AG09309 (cell line): ENCODE measurements at regions not wholly inside any gene's neighbourhood (a gene's known extent, or its start where the extent isn't known, plus 50 kb on each side); places are given as distances from the start of the nearest gene placed in this dataset.

Experiments used
- DNase-seq: peaks from one replicate; pipeline ENCODE4 v3.0.0-alpha.2; 2010; ENCODE audit warnings: low read depth
- H3K4me3 ChIP-seq: 2 replicates; pipeline ENCODE4 v1.5.1; 2011; ENCODE audit warnings: mild to moderate bottlenecking, low read depth, low read length, moderate library complexity; ENCODE audit not compliant: control insufficient read depth
- TF ChIP-seq, protein P1 (sequence below): IDR thresholded peaks from 2 replicates; pipeline ENCODE4 v1.5.1; 2011; ENCODE audit warnings: mild to moderate bottlenecking, low read depth, low read length, inconsistent platforms; ENCODE audit not compliant: insufficient read depth, control insufficient read depth; ENCODE audit errors: missing control alignments

DNA sequence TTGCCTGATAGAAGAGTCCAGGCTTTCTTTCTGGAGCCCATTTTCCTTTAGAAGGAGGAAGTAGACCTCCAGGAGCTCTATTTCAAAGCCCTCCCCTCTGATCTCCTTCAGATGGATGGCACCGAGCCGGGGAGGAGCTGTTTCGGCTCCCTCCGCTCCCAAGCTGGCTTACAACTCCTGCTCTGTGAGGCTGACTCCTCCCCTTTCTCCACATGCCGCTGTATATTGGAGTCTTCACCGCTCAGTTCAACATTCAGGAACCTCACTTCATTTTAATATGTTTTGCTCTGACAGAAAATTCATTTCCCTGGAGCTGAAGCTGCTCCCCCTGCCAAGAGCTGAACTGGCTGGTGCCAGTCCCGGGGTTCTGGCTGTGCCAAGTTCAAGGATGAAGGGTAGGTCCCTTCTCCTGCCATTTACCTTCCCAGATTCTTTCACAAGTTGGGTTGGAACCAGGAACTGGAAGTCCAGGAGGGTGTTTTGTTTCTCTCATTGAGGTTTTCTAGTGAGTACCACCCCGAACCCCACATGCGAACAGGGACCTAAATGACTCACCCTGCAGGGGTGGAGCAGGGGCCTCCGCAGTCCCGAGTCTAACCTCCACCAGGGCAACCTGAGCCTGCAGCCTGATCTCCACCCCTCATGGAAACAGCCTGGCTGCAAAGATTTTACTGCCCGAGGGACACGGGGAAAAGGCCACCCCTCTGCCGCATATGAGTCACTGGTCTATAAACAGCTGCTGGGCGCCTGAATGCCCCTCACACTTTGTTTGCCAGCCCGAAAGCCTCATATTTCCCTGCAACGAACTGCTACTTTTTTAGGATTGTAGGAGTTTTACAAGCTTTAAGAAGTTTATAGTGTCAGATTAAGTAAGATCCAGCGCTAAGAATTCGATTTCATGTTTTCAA lies 68.6 kb upstream of the FOXA2 start:
- H3K4me3 ChIP-seq: no peak overlapping the region
- DNase-seq: no peak
- TF ChIP-seq, protein P1, sequence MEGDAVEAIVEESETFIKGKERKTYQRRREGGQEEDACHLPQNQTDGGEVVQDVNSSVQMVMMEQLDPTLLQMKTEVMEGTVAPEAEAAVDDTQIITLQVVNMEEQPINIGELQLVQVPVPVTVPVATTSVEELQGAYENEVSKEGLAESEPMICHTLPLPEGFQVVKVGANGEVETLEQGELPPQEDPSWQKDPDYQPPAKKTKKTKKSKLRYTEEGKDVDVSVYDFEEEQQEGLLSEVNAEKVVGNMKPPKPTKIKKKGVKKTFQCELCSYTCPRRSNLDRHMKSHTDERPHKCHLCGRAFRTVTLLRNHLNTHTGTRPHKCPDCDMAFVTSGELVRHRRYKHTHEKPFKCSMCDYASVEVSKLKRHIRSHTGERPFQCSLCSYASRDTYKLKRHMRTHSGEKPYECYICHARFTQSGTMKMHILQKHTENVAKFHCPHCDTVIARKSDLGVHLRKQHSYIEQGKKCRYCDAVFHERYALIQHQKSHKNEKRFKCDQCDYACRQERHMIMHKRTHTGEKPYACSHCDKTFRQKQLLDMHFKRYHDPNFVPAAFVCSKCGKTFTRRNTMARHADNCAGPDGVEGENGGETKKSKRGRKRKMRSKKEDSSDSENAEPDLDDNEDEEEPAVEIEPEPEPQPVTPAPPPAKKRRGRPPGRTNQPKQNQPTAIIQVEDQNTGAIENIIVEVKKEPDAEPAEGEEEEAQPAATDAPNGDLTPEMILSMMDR: no peak

DNA sequence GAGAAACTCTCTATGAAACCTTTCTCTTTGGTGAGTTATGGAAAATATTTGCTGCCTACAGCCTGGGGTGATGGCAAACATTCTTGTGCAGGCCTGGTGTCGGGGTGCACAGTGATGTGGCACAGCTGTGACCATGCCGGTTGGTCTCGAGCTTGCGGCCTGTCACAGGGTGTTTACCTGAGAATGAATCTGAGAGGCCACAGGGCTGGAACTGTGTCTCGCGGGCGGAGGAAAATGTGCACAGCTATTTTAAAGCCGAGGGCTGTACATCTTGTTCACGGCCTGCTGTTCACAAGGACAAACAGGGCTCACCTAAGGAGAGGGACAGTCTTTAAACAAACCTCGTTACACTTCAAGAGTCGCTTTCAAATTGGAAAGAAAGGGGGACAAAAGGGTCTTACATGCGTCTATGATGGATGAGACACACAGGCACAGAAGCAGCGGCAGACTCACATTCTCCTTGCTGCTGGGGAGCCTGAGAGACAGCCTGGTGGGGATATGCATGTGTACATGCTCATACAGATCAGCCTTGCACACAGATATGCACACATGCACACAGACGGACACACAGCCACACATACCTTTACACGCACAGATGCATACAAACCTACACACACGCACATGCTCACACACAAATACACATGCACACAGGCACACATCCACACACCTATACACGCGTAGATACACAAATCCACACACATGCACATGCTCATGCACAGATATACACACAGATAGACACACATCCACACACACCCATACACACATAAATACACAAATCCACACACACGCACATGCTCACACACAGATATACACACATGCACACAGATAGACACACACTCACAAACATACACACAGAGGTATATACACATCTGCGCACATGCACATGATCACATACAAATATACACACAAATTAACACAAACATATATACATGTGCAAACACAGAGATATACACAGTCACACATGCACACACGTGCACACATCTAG lies 69.6 kb upstream of the FOXA2 start:
- TF ChIP-seq, protein P1: no peak
- no peak overlapping the region for H3K4me3 ChIP-seq

DNA sequence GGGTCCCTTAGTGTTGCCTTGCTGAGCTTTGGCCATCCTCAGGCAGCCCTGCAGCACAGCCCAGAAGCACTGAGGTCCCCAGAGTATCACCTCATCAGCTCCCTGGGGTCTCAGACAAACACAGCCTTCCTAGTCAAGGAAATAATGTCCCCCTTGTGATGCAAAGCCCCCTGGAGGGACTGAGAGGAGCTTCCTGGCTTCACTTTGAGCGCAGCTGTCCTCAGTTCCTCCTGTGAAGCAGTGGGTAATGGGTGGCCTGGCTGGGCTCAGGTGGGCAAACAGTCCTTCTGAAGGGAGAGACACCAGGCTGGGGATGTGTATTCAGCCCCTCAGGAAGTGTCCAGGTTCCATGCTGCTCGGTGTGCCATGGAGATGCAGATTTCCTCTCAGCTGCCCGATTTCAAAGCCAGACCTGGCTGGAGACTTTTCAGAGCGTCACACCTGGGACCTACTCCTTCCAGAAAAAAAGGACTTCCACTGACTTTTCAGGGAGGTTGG lies 79.2 kb upstream of the FOXA2 start:
- no peak for DNase-seq
- TF ChIP-seq, protein P1: no peak
- no peak overlapping the region for H3K4me3 ChIP-seq

More for the DNA sequence above, 69.6 kb upstream of the FOXA2 start:
- no peak for DNase-seq

DNA sequence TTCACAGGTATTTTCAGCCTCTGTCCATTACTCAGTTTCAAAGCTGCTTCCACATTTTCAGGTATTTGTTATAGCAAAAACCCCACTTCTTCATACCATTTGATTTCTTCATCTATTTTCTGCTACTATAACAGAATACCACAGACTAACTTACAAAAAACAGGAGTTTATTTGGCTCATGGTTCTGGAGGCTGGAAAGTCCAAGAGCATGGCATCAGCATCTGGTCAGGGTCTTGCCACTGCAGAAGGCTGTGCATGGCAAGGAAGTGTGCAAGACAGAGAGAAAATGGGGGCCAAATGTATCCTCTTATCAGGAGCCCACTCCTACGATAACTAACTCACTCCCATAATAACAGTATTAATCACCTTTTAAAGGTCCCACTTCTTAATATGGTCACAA lies 82.8 kb upstream of the FOXA2 start:
- TF ChIP-seq, protein P1: no peak
- DNase-seq: no peak
- H3K4me3 ChIP-seq: no peak overlapping the region

DNA sequence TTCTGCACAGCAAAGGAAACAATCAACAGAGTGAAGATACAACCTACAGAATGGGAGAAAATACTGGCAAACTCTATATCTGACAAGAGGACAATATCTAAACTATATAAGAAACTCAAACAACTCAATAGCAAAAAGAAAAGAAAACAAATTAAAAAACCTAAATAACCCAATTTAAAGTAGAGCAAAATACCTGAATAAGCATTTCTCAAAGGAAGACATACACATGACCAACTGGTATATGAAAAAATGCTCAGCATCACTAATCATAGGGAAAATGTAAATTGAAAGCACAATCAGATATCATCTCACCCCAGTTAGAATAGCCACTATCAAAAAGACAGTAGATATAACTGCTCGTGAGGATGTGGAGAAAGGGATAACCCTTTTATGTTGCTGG lies 87.8 kb upstream of the FOXA2 start:
- TF ChIP-seq, protein P1: no peak
- no peak for DNase-seq
- H3K4me3 ChIP-seq: no peak overlapping the region

DNA sequence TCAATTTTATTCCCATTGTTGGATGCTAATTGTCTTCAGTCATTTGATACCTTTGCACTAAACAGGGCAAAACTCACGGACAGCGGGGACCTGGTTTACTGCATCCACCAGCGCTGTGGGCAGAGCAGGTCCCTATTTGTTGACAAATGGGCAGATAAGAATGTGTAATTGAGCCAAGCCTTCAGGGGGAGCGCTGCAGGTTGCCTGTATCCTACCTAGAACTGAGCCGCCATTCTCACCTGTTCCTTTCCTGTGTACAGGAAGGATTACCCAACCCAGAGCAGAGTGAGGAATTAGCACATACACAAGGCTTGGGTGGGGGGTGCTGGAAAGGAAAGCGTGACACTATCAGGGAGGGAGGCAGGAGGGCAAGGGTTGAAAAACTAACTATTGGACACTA lies 89.1 kb upstream of the FOXA2 start:
- TF ChIP-seq, protein P1: no peak
- no peak for DNase-seq
- no peak overlapping the region for H3K4me3 ChIP-seq
